Ascending aorta (tissue), 2 donors: ENCODE measurements at regions not wholly inside any gene's neighbourhood (a gene's known extent, or its start where the extent isn't known, plus 50 kb on each side); places are given as distances from the start of the nearest gene placed in this dataset.

Experiments
- DNase-seq, 2 donors: peaks; one replicate each; pipeline ENCODE4 v3.0.0-alpha.2; 2019; ENCODE audit warnings: low spot score in 2 of 2
- H3K27ac ChIP-seq, 2 donors: fragments of 200-600 bp; sonication (generic); one replicate each; pipeline ENCODE4 v1.5.1; 2016 to 2017; ENCODE audit warnings: mild to moderate bottlenecking in 1 of 2
- H3K27me3 ChIP-seq: fragments of 200-600 bp; sonication (generic); one replicate; pipeline ENCODE4 v1.5.1; 2017
- H3K36me3 ChIP-seq, 2 donors: fragments of 200-600 bp; sonication (generic); one replicate each; pipeline ENCODE4 v1.5.1; 2016
- H3K4me1 ChIP-seq, 2 donors: fragments of 200-600 bp; sonication (generic); one replicate each; pipeline ENCODE4 v1.5.1; 2016 to 2017; ENCODE audit warnings: mild to moderate bottlenecking in 1 of 2
- H3K4me3 ChIP-seq, 2 donors: fragments of 200-600 bp; sonication (generic); one replicate each; pipeline ENCODE4 v1.5.1; 2016 to 2017; ENCODE audit warnings: mild to moderate bottlenecking in 1 of 2
- H3K9me3 ChIP-seq, 2 donors: fragments of 200-600 bp; sonication (generic); one replicate each; pipeline ENCODE4 v1.5.1; 2016
- intact Hi-C: fragments of 100-400 bp; cut with DNase I; formaldehyde crosslinking; loops from one replicate; pipeline ENCODE4 v1.15.1; 2023
- TF ChIP-seq, protein P1 (sequence below), 3 experiments: fragments of 200-600 bp in 2 of 3; fragments of 450-650 bp in 1 of 3; sonication (generic) in 2 of 3; IDR thresholded peaks; one replicate each; pipeline ENCODE4 v1.5.1; 2016 to 2019; ENCODE audit warnings: antibody characterized with exemption in 3 of 3, mild to moderate bottlenecking in 1 of 3, moderate library complexity in 1 of 3

DNA sequence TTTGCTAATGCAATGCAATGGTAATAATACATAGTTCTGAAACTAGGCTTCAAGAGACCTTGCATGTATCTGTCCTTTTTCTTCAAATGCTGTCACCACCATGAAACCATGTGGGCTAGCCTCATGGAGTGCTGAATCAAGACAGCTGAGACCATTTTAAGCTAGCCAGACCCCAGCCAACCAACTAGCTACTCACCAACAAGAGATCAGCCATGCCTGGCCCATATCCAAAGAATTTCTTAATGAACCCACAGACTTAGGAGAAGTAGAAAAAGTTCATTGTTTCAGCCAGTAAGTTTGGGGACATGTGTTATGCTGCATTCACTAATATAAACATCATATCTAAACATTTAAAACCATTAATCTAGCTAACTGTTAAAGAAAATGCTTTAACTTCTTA lies 139.8 kb upstream of the EDIL3 start:
- intact Hi-C loops = no loop called here
- Histone ChIP-seq H3K9me3 (no peaks in the 10 kb centered on the region), H3K4me3 (no peak overlapping the region), H3K27ac (no peak overlapping the region), H3K27me3 (no peaks in the 10 kb centered on the region), H3K36me3 (no peaks in the 10 kb centered on the region), H3K4me1 (no peaks in the 10 kb centered on the region)
- TF ChIP-seq, protein P1, sequence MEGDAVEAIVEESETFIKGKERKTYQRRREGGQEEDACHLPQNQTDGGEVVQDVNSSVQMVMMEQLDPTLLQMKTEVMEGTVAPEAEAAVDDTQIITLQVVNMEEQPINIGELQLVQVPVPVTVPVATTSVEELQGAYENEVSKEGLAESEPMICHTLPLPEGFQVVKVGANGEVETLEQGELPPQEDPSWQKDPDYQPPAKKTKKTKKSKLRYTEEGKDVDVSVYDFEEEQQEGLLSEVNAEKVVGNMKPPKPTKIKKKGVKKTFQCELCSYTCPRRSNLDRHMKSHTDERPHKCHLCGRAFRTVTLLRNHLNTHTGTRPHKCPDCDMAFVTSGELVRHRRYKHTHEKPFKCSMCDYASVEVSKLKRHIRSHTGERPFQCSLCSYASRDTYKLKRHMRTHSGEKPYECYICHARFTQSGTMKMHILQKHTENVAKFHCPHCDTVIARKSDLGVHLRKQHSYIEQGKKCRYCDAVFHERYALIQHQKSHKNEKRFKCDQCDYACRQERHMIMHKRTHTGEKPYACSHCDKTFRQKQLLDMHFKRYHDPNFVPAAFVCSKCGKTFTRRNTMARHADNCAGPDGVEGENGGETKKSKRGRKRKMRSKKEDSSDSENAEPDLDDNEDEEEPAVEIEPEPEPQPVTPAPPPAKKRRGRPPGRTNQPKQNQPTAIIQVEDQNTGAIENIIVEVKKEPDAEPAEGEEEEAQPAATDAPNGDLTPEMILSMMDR (IDR thresholded peaks at IDR 0.05) = no peak
- DNase-seq = no peak

DNA sequence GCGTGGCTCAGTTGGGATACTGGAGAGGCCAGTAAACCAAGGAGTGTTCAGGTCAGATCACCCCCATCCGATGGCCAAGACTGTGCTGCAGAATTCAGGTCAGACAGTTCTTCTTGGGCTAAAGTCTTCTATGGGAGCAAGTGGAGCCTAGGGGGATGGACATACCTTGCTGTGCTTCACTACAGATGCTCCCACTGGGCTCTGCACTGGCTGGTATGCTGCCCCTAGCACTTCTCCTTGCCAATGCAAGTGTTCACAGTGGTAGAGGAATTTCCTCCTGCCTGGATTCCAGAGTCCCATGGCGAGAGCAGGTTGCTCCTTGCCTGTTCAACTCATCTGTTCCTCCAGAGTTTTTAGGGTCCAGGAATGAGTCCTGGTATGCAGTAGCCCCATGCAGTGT lies 134.2 kb upstream of the EDIL3 start:
- Histone ChIP-seq H3K9me3 (no peaks in the 10 kb centered on the region), H3K36me3 (no peaks in the 10 kb centered on the region), H3K27me3 (no peaks in the 10 kb centered on the region), H3K27ac (no peak overlapping the region), H3K4me3 (no peak overlapping the region), H3K4me1 (no peaks in the 10 kb centered on the region)
- TF ChIP-seq, protein P1 (IDR thresholded peaks at IDR 0.05) = no peak
- no peak for DNase-seq
- intact Hi-C loops = no loop called here

DNA sequence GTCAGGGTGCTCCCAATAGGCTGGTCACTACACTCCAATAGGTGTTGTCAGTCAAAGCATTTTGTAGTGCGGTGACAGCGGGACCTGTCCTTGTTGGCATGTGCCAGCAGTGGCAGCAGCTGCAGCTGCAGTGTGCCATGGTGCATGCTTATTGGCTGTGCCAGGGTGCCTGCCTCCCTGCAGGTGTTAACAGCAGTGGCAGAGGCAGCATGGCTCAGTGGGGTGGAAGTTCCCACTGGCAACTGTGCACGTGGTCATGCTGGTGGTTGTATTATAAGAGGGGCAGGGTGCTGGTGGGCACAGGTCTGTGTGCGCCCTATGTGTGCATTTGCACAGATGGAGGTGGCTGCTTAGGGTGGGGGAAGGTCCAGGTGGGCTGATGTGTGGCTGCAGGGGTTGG lies 133.7 kb upstream of the EDIL3 start:
- H3K9me3 ChIP-seq = no peaks in the 10 kb centered on the region
- H3K4me3 ChIP-seq = no peak overlapping the region
- TF ChIP-seq, protein P1 (IDR thresholded peaks at IDR 0.05) = no peak
- intact Hi-C loops = no loop called here
- H3K36me3 ChIP-seq = no peaks in the 10 kb centered on the region
- no peak for DNase-seq
- no peak overlapping the region for H3K27ac ChIP-seq
- H3K4me1 ChIP-seq = no peaks in the 10 kb centered on the region
- H3K27me3 ChIP-seq = no peaks in the 10 kb centered on the region

DNA sequence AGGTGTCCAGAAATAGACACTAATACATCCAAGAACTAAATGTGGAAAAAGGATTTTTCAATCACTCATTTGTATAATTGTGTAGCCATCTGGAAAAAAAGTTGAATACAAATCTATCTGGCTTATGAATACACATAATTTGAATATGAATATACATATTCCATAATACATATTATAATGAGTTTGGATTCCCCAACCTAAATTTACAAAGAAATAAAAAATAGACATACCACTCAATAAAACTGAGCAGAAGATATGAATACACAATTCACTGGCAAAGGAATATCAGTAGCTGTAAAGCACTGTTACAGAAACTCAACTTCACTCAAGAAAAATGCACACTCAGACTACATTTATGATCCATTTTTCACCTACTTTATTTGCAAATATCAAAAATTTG lies 121.9 kb upstream of the EDIL3 start:
- intact Hi-C loops = no loop called here
- Histone ChIP-seq H3K9me3 (no peaks in the 10 kb centered on the region), H3K27me3 (no peaks in the 10 kb centered on the region), H3K4me1 (no peaks in the 10 kb centered on the region), H3K36me3 (no peaks in the 10 kb centered on the region), H3K4me3 (no peak overlapping the region), H3K27ac (no peak overlapping the region)
- DNase-seq = no peak
- TF ChIP-seq, protein P1 (IDR thresholded peaks at IDR 0.05) = no peak

DNA sequence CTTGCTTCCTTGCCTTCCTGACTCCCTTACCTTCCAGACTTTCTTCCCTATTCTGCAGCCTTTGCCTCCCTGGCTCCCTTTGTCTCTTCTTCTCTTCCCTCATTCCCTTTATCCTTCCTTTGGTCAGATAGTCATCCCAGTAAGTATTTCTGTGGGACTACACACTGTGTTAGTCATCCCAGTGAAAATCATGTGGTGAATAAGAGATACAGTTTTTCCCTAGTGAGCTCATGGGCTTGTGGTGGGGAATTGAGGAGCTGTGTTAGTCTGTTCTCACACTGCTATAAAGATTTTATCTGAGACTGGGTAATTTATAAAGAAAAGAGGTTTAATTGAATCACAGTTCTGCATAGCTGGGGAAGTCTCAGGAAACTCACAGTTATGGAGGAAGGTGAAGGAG lies 109.8 kb upstream of the EDIL3 start:
- no peaks in the 10 kb centered on the region for H3K27me3 ChIP-seq

DNA sequence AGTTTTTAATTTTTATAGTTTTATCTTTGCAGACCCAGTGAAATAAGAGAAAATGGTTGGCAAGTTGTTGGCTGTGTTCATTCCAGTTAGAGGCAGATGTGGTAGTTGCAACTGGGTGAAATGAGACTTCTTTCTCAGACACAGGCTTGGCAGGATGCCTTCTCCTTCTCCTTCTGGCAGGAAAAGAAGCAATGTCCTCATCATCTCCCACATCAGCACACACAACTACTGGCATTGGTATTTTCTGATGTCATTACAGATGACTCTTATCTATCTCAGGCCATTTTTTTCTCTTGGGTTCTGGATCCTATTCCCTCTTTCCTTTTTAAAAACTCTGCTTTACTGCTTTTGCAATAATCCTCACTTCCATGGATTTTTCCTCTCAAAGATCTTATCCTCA lies 103.3 kb upstream of the EDIL3 start:
- TF ChIP-seq, protein P1 (IDR thresholded peaks at IDR 0.05) = no peak
- Histone ChIP-seq H3K27me3 (no peaks in the 10 kb centered on the region), H3K4me1 (no peaks in the 10 kb centered on the region), H3K4me3 (no peak overlapping the region), H3K9me3 (no peaks in the 10 kb centered on the region), H3K27ac (no peak overlapping the region), H3K36me3 (no peaks in the 10 kb centered on the region)
- DNase-seq = no peak
- intact Hi-C loops = no loop called here

More for the DNA sequence above, 109.8 kb upstream of the EDIL3 start:
- H3K36me3 ChIP-seq = no peaks in the 10 kb centered on the region
- no peak overlapping the region for H3K27ac ChIP-seq
- no peak overlapping the region for H3K4me3 ChIP-seq
- no peaks in the 10 kb centered on the region for H3K9me3 ChIP-seq
- TF ChIP-seq, protein P1 (IDR thresholded peaks at IDR 0.05) = no peak
- H3K4me1 ChIP-seq = no peaks in the 10 kb centered on the region
- no peak for DNase-seq
- intact Hi-C loops = no loop called here
